ENCODE measurements at regions not wholly inside any gene's neighbourhood (a gene's known extent, or its start where the extent isn't known, plus 50 kb on each side); places are given as distances from the start of the nearest gene placed in this dataset.
"Not testable (repeated sequence)": the region's sequence is repeated elsewhere in the genome, so short reads cannot be mapped to it uniquely, and the experiment has no call there.

DNA sequence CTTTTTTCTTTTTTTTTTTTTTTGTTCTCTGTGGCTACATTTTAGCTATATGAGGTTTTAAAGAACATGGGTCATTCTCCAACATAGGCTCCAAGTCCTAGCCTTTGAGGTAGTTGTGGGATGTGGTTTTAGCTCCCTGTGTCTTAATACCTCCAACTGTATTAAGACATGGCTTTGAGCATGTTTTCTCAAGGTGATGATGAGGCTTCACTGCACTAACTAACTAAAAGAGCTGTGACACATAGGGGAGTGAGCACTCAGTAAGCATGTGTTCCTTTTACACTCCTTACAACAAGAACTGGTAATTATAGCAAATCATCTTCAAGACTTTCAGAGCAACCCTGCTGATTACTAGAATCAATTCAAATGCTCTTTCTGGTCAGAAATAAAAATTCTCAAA lies 333.6 kb upstream of the CCNH start:
- no peak for DNase-seq

DNA sequence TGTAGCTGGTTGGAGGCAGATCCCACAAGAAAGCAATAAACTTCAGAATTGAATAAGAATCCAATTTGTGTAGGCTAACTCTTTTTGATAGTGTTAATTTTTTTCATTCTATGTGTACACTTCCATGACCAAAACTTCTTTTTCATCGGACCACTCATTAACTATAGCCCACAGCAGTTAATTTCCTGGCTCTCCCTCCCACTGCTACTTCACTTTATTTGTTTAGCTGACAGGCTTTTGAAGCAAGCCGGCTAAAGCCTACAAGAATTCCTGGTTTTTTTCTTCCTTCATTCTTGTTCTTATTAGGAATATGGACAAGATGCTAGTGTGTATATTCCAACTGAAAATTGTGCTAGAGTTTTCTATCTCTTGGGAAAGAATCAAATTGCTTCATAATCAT lies 329.2 kb upstream of the CCNH start:
- no peak for DNase-seq

DNA sequence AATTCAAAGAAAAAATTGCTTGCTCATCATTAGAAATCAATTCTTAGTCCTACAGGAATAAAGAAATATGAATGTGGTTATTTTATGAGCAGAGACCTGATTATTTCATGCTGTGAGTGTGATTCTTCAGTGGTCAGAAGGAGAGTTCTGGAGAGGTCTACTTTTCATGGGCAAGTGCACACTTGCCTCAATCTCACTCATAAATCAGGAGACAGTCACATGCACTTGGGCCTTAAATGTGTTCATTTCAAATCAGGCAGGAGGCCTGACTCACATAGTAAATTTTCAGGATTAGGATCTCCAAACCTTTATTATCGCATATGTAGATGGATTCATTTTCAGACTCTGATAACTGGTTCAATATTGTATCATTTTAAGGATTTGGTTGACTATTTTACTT lies 323.2 kb upstream of the CCNH start:
- no peak for DNase-seq

DNA sequence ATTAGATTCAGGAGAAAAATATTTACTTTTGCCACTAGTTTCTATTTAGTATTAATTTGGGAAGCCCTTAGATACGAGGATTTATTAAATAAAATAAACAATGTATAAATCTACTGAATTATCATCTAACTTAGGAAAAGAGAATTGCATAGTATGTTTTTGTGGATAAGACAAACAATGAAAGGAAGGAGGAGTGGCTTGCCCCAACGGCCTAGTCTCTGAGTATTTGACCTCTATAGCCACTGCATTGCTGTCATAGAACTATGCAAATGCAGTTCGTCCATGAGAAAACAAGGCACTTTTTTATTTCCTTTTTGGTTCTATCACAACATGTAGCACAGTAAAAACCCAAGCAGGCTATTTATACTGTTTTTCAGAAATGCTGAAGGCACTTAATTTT lies 321.2 kb upstream of the CCNH start:
- DNase-seq: no peak

DNA sequence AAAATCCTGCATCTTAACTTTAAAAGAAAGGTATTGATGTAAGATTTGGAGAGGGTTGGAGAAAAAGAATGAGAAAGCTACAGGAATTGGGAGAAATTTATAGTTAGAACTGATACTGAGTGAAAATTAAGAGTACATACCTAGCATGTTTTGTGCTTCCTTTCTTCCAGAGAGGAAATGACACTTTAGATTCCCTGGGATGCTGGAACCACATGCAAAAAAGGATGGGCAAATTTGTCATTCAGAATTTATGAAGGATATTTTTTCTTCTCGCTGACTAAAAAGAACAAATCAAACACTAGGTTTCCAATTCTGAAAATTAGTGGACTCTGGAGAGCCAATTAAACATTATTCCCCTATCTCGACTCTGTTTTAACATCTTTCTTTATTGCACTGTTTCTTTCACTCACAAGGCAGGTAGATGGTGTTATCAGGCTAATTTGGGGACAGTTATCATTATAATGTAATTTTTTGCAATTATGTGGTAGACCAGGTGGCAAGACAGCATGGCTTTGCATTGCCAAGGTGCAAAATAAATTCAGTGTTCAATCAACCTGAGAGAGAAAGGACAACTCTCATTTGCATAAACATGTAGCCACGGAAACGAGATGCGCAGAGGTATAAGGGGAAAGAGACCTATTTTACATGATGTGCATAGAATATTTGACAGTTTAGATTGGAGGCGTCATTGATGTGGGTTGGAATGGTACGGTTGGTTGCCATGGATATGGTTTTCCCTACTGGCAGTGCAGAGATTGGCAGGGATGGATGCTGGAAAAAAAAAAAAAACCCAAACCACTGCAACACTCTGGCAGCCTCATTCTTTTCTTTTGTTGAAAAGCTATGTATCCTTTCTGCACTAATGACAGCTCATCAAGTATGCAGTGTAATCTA lies 320.4 kb upstream of the CCNH start:
- no peak for DNase-seq

DNA sequence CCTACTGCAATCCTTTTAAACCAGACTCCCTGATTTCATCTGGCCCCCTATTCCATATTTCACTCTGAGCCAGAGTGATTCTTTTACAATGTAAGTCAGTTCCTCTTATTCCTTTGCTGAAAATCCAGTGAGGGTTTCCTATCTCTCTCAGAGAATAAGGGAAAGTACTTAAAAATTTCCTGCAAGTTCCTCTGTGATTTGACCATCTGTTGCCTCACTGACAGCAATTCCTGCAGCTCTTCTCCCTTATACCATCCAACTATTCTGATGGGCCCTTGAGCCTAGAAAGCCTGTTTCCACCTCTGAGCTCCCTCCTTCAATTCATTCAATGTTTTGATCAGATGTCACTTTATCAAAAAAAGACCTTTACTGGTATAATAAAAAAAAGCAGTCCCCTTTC lies 317.1 kb upstream of the CCNH start:
- no peak for DNase-seq

DNA sequence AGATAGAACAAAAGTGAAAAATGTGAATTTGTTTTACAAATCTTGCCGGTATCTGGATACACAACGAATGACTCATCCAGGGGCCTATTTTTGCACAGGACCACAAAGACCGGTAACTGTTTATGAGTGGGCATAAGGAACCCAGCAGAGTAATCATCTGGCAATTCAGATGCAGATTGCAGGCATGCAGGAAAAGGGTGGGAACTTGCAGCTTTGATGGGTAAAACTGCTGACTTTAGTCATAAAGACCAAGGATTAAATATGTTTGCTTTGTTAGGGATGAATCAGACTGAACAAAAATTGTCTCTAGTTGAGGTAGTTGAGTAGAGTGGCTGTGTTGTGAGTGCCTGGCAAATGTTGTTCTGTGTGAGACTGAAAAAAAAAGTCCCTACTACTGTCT lies 309.6 kb upstream of the CCNH start:
- no peak for DNase-seq

DNA sequence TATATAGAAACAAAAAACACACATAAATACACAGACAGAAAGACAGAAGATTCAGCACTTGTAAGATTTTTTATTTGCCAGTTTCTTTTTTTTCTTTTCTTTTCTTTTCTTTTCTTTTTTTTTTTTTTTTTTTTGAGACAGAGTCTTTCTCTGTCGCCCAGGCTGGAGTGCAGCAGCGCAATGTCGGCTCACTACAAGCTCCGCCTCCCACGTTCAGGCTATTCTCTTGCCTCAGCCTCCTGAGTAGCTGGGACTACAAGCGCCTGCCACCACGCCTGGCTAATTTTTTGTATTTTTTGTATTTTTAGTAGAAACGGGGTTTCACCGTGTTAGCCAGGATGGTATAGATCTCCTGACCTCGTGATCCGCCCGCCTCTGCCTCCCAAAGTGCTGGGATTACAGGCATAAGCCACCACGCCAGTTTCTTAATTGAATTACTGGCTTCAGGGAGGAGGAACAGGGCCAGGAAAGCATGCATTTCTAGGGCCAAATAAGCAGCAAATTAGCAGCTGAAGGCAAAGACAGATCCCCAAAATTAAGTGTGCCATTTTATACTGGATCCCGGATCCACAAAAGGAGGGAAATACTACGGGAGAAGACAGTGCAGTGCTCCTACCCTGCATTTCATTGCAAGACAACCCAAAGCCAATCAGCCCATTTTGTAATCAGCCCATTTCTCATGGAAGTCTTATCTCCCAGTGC lies 305.6 kb upstream of the CCNH start:
- DNase-seq: not testable (repeated sequence)

DNA sequence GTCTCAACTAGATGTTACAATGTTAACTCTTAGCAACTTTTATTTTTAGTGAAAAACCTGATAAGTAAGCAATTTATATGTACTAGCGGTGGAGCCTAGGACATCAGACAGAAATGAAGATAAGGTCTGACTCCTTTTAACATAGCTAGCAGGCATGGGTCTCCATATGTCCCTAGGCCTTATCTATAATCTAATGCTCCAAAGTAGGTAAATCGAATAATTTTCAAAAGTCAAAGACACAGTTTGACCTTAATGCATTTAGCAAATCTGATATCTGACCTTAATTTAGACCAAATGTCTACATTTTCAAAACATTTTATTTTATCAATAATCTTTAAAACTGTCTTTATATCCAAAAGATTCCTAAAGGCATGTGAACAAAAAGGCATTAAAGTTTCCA lies 305.0 kb upstream of the CCNH start:
- DNase-seq: no peak

DNA sequence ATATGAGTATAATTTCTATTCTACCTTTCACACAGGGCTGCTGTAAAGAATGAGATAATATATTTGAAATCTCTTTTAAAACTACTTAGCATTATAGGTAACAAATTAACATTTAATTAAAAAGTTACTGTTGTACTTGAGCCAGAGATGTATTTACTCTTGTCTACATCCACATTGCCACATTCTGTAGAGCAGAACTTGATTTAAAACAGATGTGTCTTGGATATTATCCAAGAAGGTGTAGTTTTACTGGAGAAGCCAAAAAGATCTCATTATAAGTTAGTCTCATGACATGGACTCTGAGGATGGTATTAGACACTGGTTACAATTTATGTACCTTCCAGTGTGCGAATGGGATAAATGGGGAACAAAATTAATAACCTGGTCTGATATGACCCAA lies 293.1 kb upstream of the CCNH start:
- peak; percentile 1 for DNase-seq

DNA sequence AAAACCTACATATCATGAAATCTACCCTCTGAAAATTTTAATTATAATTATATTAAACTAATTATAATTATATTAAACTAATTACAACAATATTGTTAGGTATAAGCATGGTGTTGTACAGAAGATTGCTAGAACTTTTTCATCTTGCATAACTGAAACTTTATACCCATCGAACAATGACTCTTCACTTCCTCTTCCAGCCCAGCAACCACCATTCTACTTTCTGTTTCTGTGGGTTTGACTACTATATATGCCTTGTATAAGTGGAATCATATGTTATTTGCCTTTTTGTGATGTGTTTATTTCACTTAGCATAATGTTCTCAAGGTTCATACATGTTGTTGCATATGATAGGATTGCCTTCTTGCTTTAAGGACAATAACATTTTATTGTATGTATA lies 274.2 kb upstream of the CCNH start:
- no peak for DNase-seq

DNA sequence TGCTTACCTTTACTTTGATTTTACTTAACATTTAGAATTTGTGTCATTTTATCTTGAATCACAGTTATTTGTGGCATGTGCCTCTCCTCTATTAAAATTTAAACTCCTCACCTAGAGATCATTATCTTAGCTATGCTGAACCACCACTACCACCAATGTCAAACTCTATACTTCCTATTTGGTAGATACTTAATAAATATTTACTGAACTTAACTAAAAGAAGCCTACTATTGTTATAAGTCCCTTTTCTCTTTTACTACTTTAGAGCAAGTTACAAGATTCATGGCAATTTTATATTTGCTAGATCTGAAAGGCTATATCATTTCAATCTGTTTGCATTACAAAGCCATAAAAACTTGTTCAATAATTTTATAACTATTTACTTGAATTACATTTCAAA lies 273.3 kb upstream of the CCNH start:
- DNase-seq: no peak

DNA sequence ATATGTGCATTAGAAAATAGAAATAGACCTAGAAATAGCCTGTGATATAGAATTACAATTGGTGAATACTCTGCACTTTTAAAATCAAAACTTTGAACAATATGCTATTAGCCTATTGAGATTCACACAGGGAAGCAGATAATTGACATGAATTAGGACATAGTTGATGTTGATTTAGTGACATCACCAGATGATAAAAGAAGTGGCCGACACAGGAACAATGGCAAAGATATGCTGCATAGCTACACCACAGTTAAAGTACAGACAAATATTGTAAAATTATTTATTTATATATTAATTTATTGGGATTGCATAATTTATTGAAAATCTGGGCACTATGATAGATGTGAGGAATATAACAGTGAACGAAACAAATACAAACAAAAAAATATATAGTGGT lies 261.5 kb upstream of the CCNH start:
- DNase-seq: no peak

DNA sequence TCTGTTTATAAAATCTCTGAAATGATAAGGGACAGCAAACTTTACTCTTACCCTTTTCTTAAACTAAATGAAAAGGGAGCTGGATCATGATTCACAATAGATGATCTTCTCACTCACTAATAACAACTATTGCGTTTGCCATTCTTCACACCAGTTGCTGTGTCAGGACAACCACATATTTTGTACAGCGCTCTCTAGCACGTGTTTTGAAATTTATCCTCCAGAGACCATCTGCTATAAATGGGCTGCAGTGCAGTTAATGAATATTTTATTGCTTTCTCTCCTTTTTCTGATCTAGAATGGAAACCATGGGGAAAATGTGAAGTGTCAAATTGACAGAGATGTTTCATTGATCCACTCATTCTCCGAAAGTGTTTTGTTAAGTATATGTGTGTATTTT lies 258.4 kb upstream of the CCNH start:
- no peak for DNase-seq

DNA sequence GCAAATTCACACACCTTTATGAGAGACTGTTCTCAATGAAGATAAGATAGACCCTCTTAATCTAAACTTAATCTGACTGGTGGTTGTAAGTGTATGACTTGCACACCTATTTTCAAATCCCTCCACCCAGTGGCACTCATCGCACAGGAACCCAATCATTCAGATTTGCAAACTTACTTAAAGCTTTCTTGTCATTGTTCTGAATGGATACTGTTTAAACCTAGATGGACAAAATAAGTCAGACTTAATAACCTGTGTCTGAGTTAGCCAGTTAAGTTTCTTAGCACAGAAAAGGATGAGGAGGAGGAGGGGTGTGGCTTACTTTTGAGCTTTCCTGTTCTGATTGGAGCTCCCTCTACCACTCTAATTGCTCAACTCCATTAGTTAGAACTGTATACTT lies 252.4 kb upstream of the CCNH start:
- DNase-seq: no peak

DNA sequence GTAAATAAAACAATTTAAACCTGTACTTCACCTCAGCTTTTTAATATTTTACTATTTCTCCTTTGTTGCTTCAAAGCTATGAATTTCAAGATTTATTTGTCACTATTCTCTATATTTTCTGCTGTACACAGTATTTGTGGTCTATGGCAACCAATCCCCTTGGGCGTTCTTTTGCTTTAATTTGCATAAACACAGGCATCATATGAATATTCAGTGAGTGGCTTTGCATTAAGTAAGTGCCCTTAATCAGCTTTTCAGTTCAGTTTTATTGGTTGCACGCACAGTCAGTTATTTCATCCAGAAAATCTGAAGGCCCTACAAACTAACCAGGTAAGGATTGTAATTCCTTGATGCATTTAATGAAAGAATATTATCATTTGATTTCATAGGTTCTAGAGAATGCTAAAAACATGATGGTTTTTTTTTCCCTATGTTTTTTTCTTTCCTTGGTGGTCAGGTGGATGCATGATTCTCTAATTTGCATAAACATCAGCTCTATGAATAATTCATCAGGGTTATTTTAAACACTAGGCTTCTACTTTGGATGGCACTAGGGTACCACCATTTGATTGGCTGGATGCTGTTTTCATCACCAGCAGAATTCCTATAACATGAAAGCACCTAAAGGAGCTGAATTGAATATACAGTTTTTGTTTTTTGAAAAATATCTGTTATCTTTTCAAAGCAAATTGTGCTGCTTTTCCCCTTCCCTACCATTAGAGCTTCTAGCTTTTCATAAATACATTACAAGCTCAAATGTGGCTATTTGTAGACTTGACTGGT lies 249.2 kb upstream of the CCNH start:
- no peak for DNase-seq

DNA sequence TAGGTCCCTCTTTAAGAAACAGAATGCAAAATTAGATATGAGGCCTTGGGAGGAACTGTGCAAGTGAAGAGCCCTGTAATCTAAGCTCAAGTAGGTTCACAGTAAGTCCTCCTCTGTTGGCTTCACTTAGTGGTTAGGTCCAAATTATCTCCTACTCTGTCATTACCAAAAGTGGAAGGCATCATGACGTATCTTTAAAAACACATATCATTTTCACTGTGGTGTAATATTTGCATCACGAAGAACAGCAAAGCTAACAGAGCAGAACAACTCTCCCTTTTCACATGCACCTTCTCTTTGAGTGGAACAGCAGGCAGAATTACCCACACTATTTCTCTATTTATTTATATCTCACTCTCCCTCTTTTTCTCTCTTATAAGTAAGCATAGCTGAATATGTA lies 240.5 kb upstream of the CCNH start:
- DNase-seq: no peak

DNA sequence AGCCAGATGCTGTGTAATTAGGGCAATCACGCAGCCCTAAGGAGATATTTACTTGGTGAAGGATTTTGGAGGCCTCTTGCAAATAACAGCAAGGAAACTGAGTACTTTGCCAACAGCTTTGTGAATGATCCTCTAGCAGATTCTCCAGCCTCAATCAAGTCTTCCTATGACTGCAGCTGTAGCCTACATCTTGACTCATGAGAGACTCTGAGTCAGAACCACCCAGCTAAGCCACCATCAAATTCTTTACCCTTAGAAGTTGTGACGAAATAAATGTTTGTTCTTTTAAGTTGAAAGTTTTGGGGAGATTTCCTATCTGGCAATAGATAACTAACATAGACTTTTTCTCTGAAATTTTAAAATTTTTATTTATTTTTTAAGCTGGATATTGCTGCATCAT lies 237.6 kb upstream of the CCNH start:
- no peak for DNase-seq

DNA sequence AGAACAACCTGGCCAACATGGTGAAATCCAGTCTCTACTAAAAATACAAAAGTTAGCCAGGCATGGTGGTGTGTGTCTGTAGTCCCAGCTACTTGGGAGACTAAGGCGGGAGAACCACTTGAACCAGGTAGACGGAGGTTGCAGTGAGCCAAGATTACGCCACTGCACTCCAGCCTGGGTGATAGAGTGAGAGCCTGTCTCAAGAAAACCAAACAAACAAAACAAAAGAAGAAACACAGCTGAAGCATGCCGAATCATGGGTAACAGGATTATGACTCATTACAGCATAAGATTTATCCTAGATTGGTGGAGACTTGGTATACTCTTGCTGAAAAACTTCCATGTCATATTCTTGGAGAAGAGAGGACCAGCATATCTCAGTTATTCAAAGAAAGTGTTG lies 236.7 kb upstream of the CCNH start:
- DNase-seq: no peak

DNA sequence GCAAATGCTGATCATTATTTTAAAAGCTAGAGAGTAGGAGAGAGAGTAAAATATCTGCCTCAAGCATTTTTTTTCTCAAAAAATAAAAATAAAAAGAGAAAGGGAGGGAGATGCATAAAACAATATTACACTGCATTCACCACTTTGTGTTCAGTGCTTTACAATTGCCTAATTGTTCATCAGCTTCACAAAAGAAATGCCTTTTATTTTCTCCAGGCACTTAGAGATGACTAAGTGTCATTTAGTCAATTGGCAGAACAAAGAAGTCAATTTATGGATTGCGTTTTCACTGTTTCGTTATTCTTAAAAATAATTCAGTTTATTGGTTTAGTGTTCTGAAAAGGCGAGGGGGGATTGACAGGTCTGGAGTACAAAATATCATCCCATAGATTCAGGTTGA lies 232.5 kb upstream of the CCNH start:
- no peak for DNase-seq

DNA sequence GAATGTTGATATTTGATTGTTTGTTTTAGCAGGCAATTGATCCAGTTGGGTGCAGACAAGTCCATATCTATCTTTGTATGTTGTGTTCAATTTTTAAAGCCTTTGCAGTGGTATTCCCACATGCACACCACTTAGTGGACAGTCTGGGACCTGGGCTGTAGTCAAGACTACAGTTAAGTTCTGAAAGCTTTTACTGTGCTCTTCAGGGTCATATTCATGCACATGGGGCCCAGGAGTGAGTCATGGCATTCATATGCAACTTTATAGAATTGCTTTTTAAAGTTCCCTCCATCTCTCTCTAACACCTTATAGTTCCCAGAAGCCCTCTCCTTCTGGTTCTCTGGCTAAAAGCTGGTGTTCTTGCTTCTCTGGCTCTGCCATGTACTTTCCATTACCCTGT lies 228.2 kb upstream of the CCNH start:
- no peak for DNase-seq

DNA sequence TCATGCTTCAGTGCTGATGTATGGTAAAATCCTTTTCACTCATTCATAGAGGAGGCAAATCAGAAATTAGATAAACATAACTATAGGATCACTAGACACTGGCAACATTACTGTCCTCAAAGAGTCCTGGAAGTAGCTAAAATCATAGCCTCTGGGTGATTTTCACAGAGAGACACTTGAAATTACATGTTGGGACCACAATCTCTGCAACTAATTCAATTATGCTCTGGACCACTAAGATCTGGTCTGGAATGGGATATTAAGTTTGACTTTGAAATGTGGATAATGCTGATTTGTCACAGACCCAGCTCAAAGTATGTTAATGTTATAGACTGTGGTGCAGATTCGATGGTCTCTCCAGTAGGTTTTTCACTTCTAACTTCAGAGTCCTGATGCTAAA lies 214.6 kb upstream of the CCNH start:
- no peak for DNase-seq

DNA sequence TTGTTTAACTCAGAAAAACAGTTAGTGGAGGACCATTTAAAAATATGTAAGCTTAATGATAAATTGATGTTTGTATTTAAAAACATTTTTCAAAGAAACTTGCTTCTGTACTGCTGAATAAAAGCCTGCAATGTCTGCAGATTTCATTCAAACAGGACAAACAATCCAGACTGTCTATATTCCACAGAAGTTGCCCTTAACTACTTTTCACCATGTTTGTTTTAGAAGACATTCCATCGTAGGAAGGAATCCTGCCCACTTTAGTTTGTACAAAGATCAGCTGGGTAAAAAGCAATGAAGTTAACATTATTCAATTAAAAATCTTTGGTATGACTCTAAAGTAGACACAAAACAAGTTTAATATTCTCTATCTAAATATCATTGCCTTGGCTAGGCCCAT lies 195.7 kb upstream of the CCNH start:
- no peak for DNase-seq

DNA sequence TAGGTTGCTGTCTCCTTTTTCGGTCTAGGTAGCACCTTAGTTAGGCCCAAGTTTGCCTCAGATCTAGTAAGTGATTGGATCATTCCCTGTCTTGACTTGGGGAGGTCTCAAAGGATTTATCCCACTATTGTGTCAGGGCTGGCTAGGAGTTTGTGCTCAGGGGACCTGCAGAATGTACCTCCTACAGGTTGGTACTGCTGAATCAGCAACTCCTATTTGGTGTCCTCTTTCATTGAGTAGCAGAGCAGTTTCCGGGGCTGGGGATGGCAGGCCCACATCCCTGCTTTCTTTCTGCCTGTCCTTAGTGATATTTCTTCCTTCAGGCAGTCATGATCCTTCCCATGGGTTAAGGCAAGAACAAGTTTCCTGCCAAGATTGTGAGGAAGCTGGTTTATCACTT lies 192.9 kb upstream of the CCNH start:
- DNase-seq: no peak
